ENCODE measurements at regions not wholly inside any gene's neighbourhood (a gene's known extent, or its start where the extent isn't known, plus 50 kb on each side); places are given as distances from the start of the nearest gene placed in this dataset.

DNA sequence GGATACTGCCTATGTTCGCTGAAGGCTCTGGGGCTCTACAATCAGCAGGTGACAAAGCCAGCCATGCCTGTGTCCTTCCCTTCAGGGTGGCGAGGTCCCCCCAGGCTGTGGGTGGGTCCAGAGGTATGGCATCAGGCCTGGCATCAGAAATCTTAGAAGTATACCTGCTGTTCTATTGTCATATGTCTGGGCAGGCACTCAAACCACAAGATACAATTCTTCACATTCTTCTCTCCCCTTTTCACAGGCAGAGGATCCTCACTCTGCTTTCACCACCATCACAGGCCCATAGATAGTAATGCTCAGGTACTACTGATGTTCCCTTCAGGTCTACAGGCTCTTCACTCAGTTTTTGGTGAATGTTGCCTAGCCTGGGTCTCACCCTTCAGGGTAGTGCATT is 1180.0 kb upstream of the CITED2 start:
- TF ChIP-seq EP300 (IDR thresholded peaks at IDR 0.05) (no peak), POLR2AphosphoS5 (IDR thresholded peaks at IDR 0.05) (no peak)
